ENCODE measurements at regions not wholly inside any gene's neighbourhood (a gene's known extent, or its start where the extent isn't known, plus 50 kb on each side); places are given as distances from the start of the nearest gene placed in this dataset.

DNA sequence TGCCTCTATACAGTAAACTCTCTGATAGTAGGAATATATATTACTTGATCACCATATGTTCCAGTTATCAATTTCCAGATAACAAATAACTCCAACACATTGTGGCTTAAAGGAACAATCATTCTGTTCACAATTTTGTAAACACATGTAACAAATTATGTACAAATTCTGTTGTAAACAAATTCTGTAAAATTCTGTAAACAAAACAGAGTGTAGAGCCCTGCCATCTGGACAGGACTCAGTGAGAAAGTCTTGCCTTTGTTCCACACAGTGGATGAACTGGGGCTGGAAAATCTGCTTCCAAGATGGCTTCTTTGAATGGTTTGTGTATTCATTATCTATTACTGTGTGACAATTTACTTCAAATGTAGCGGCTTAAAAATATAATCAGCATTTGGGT, 69.0 kb upstream of the LRRC7 start:
- CTCF ChIA-PET = interaction anchor here (1.7 kb wide), 1 partner anchor 12 kb away, joined by 4 read pairs; no protein-coding TSS in a partner anchor
- 76% methylated on average over 1 of the region's 1 CpG for WGBS (ENCODE audit: low lambda C conversion rate)

More for the DNA sequence above, 69.0 kb upstream of the LRRC7 start:
- Histone ChIP-seq H3K4me1 (ENCODE audit: control insufficient read depth in 1 of 2, insufficient read depth in 2 of 2, low read depth in 1 of 2, low read length in 1 of 2) (no peaks in the 10 kb centered on the region), H3K9me2 (no peaks in the 10 kb centered on the region), H3K27me3 (ENCODE audit: insufficient read depth) (no peaks in the 10 kb centered on the region), H3K4me3 (ENCODE audit: low read depth in 2 of 2, low read length in 1 of 2) (no peak overlapping the region), H3F3A (replicated peaks; ENCODE audit: insufficient read depth) (no peaks in the 10 kb centered on the region), H3K9ac (no peak overlapping the region), H3K4me2 (no peak overlapping the region), H3K36me3 (replicated peaks in 1 of 2; ENCODE audit: control insufficient read depth in 1 of 2, insufficient read depth in 2 of 2, low read length in 1 of 2) (no peaks in the 10 kb centered on the region), H4K20me1 (ENCODE audit: insufficient read depth) (no peaks in the 10 kb centered on the region), H3K79me2 (ENCODE audit: insufficient read depth) (no peaks in the 10 kb centered on the region), H2AFZ (ENCODE audit: low read depth) (no peak overlapping the region), H3K27ac (ENCODE audit: low read depth in 2 of 2, low read length in 1 of 2) (no peak overlapping the region), H3K9me3 (no peaks in the 10 kb centered on the region)
- no peak for TF ChIP-seq FOXJ3 (CRISPR knock-in tag; IDR thresholded peaks at IDR 0.05)
- no peak for TF ChIP-seq RFX5 (IDR thresholded peaks at IDR 0.05; ENCODE audit: low read length)
- no peak for TF ChIP-seq CHD2 (IDR thresholded peaks at IDR 0.05; ENCODE audit: low read length, partially characterized antibody)
- no peak for TF ChIP-seq YY1 (IDR thresholded peaks at IDR 0.05; ENCODE audit: low read depth)
- TF ChIP-seq, protein P1, sequence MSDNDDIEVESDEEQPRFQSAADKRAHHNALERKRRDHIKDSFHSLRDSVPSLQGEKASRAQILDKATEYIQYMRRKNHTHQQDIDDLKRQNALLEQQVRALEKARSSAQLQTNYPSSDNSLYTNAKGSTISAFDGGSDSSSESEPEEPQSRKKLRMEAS (IDR thresholded peaks at IDR 0.05; ENCODE audit: low read depth) = no peak
- TF ChIP-seq RXRA (IDR thresholded peaks at IDR 0.05; ENCODE audit: borderline replicate concordance, low read depth) = no peak
- TF ChIP-seq, protein P2, sequence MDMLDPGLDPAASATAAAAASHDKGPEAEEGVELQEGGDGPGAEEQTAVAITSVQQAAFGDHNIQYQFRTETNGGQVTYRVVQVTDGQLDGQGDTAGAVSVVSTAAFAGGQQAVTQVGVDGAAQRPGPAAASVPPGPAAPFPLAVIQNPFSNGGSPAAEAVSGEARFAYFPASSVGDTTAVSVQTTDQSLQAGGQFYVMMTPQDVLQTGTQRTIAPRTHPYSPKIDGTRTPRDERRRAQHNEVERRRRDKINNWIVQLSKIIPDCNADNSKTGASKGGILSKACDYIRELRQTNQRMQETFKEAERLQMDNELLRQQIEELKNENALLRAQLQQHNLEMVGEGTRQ (IDR thresholded peaks at IDR 0.05; ENCODE audit: borderline replicate concordance, low read depth, low read length) = no peak
- TF ChIP-seq, protein P3, sequence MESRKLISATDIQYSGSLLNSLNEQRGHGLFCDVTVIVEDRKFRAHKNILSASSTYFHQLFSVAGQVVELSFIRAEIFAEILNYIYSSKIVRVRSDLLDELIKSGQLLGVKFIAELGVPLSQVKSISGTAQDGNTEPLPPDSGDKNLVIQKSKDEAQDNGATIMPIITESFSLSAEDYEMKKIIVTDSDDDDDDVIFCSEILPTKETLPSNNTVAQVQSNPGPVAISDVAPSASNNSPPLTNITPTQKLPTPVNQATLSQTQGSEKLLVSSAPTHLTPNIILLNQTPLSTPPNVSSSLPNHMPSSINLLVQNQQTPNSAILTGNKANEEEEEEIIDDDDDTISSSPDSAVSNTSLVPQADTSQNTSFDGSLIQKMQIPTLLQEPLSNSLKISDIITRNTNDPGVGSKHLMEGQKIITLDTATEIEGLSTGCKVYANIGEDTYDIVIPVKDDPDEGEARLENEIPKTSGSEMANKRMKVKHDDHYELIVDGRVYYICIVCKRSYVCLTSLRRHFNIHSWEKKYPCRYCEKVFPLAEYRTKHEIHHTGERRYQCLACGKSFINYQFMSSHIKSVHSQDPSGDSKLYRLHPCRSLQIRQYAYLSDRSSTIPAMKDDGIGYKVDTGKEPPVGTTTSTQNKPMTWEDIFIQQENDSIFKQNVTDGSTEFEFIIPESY (IDR thresholded peaks at IDR 0.05; ENCODE audit: borderline replicate concordance, low read depth) = no peak
- TF ChIP-seq FOXM1 (IDR thresholded peaks at IDR 0.05; ENCODE audit: low read depth) = no peak
- TF ChIP-seq RAD21 (IDR thresholded peaks at IDR 0.05; ENCODE audit: low read length) = no peak
- no peak for TF ChIP-seq SMC3 (IDR thresholded peaks at IDR 0.05; ENCODE audit: low read depth, low read length)
- no peak for TF ChIP-seq TCF12 (IDR thresholded peaks at IDR 0.05)
- TF ChIP-seq, protein P4, sequence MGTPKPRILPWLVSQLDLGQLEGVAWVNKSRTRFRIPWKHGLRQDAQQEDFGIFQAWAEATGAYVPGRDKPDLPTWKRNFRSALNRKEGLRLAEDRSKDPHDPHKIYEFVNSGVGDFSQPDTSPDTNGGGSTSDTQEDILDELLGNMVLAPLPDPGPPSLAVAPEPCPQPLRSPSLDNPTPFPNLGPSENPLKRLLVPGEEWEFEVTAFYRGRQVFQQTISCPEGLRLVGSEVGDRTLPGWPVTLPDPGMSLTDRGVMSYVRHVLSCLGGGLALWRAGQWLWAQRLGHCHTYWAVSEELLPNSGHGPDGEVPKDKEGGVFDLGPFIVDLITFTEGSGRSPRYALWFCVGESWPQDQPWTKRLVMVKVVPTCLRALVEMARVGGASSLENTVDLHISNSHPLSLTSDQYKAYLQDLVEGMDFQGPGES (IDR thresholded peaks at IDR 0.05; ENCODE audit: low read depth, low read length) = no peak
- TF ChIP-seq, protein P5, sequence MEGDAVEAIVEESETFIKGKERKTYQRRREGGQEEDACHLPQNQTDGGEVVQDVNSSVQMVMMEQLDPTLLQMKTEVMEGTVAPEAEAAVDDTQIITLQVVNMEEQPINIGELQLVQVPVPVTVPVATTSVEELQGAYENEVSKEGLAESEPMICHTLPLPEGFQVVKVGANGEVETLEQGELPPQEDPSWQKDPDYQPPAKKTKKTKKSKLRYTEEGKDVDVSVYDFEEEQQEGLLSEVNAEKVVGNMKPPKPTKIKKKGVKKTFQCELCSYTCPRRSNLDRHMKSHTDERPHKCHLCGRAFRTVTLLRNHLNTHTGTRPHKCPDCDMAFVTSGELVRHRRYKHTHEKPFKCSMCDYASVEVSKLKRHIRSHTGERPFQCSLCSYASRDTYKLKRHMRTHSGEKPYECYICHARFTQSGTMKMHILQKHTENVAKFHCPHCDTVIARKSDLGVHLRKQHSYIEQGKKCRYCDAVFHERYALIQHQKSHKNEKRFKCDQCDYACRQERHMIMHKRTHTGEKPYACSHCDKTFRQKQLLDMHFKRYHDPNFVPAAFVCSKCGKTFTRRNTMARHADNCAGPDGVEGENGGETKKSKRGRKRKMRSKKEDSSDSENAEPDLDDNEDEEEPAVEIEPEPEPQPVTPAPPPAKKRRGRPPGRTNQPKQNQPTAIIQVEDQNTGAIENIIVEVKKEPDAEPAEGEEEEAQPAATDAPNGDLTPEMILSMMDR (IDR thresholded peaks at IDR 0.05) = no peak
- TF ChIP-seq NFIC (IDR thresholded peaks at IDR 0.05; ENCODE audit: borderline replicate concordance) = no peak
- no peak for TF ChIP-seq FOSL2 (IDR thresholded peaks at IDR 0.05; ENCODE audit: borderline replicate concordance, low read depth)
- no peak for TF ChIP-seq ELF1 (IDR thresholded peaks at IDR 0.05)
- TF ChIP-seq TEAD4 (IDR thresholded peaks at IDR 0.05; ENCODE audit: borderline replicate concordance, insufficient read depth) = no peak
- no peak for TF ChIP-seq GATA2 (CRISPR knock-in tag; IDR thresholded peaks at IDR 0.05)
- no peak for TF ChIP-seq SIN3A (IDR thresholded peaks at IDR 0.05; ENCODE audit: borderline replicate concordance, low read depth, low read length)
- no peak for DNase-seq
- POLR2A ChIA-PET = no interaction called here

Measured in SK-N-SH (cell line).